Mesothelial cell of epicardium (in vitro differentiated cells): ENCODE measurements at regions not wholly inside any gene's neighbourhood (a gene's known extent, or its start where the extent isn't known, plus 50 kb on each side); places are given as distances from the start of the nearest gene placed in this dataset.
"Not testable (repeated sequence)": the region's sequence is repeated elsewhere in the genome, so short reads cannot be mapped to it uniquely, and the experiment has no call there.

Experiments used
- DNase-seq, 2 experiments: peaks; one replicate each; pipeline ENCODE4 v3.0.0; 2021; ENCODE audit warnings: low spot score in 2 of 2; ENCODE audit not compliant: unreplicated experiment in 2 of 2
- H3K27ac Mint-ChIP-seq: 2 replicates; pipeline ENCODE4 v1.8.0; 2021; ENCODE audit warnings: mixed read lengths
- H3K27me3 Mint-ChIP-seq: 2 replicates; pipeline ENCODE4 v1.8.0; 2021; ENCODE audit warnings: low read depth, mixed read lengths
- H3K36me3 Mint-ChIP-seq: 2 replicates; pipeline ENCODE4 v1.8.0; 2021; ENCODE audit warnings: mixed read lengths
- H3K4me1 Mint-ChIP-seq: 2 replicates; pipeline ENCODE4 v1.8.0; 2021; ENCODE audit warnings: mixed read lengths
- H3K4me3 Mint-ChIP-seq: 2 replicates; pipeline ENCODE4 v1.8.0; 2021; ENCODE audit warnings: mild to moderate bottlenecking, moderate library complexity, mixed read lengths
- H3K9me3 Mint-ChIP-seq: 2 replicates; pipeline ENCODE4 v1.8.0; 2021; ENCODE audit warnings: mixed read lengths
- CTCF ChIP-seq: fragments of 200-600 bp; sonication (generic); IDR thresholded peaks from one replicate; pipeline ENCODE4 v1.5.0; 2021; ENCODE audit warnings: antibody characterized with exemption; ENCODE audit not compliant: unreplicated experiment

- no peaks in the 10 kb centered on the region for H3K9me3 Mint-ChIP-seq
- H3K4me3 Mint-ChIP-seq: no peak overlapping the region
- no peak for TF ChIP-seq CTCF
- H3K4me1 Mint-ChIP-seq: peaks cover 23% of the 10 kb centered on the region
- no peaks in the 10 kb centered on the region for H3K36me3 Mint-ChIP-seq
- H3K27me3 Mint-ChIP-seq: peaks cover 2% of the 10 kb centered on the region
- no peak overlapping the region for H3K27ac Mint-ChIP-seq
- no peak for DNase-seq
Measured at GRCh38 chr20:47960769-47961541, 175.7 kb upstream of the SULF2 start.

GRCh38 chr20:47960277-47960676 lies 175.0 kb upstream of the SULF2 start:
- Mint-ChIP-seq H3K36me3 (no peaks in the 10 kb centered on the region), H3K27ac (no peak overlapping the region), H3K4me3 (no peak overlapping the region), H3K4me1 (peaks cover 23% of the 10 kb centered on the region), H3K9me3 (no peaks in the 10 kb centered on the region), H3K27me3 (no peaks in the 10 kb centered on the region)
- TF ChIP-seq CTCF: no peak
- DNase-seq: no peak

GRCh38 chr20:47957989-47958801 lies 172.9 kb upstream of the SULF2 start:
- H3K9me3 Mint-ChIP-seq, H3K4me3 Mint-ChIP-seq, DNase-seq, H3K27me3 Mint-ChIP-seq, H3K36me3 Mint-ChIP-seq, H3K27ac Mint-ChIP-seq: not testable (repeated sequence)
- peaks cover 23% of the 10 kb centered on the region for H3K4me1 Mint-ChIP-seq

DNA sequence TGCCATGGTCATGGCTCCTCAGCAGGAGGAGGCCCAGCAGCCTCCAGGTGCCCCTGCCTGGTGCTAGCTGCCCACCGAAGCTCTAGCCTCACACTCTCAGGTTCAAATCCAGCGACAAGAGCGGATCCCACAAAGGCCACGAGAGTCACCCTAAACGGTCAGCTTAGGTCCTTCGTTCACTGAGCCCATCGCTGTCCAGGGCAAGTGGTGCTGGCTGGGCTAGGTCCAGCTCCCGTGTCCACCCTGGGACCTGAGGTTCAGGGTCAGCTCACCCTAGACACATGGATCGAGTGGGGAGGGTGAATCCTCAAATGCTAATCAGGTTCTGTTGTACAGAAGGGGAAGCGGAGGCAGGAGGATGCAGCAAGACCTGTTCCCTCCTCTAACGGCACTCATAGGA lies 171.9 kb upstream of the SULF2 start:
- Mint-ChIP-seq H3K4me3 (no peak overlapping the region), H3K4me1 (peaks cover 20% of the 10 kb centered on the region), H3K27ac (no peak overlapping the region)

DNA sequence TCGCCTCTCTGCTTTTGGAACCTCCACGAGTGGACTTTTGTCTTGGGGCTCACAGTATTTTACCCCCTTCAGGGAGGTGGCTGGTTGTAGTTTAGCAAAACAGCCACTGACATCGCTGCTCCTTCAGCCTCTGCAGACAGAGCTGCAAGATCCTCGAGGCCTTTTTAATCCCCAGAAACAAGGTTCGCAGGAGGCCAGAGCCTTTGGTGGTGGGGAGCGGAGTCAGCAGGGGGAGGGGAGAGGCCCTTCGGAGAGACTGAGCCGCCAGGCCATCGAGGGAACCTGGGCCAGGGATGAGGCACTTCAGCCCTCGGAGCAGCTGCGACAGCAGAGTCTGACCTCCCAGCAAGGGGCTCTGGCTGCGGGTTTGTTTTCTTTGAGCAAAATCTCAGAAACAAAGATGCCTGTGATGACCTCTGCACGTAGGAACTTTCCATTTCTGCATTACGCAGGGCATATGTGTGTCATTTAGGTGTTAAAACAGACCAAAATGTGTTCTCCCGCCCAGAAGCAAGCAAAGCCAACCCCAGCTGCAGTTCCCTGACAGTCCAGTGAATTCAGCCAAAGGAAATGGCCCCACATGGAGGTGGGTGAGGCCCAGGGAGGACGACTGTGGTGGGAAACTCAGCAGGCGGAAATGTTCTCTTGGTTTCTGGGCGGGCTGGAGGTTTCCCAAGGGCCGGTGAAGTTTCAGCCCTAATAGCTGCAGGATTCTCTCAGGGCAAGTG lies 171.2 kb upstream of the SULF2 start:
- TF ChIP-seq CTCF: no peak
- Mint-ChIP-seq H3K27ac (no peak overlapping the region), H3K9me3 (no peaks in the 10 kb centered on the region), H3K27me3 (peaks cover 5% of the 10 kb centered on the region), H3K4me1 (peaks cover 21% of the 10 kb centered on the region), H3K4me3 (no peak overlapping the region), H3K36me3 (no peaks in the 10 kb centered on the region)
- no peak for DNase-seq

More for the DNA sequence above, 171.9 kb upstream of the SULF2 start:
- no peak for TF ChIP-seq CTCF
- Mint-ChIP-seq H3K9me3 (no peaks in the 10 kb centered on the region), H3K27me3 (peaks cover 5% of the 10 kb centered on the region), H3K36me3 (no peaks in the 10 kb centered on the region)
- DNase-seq: no peak
